H9 (cell line): ENCODE measurements at regions not wholly inside any gene's neighbourhood (a gene's known extent, or its start where the extent isn't known, plus 50 kb on each side); places are given as distances from the start of the nearest gene placed in this dataset.

Source experiments
- DNase-seq: peaks from one replicate; pipeline ENCODE4 v3.0.0-alpha.2; 2017
- H2AFZ ChIP-seq: one replicate; pipeline ENCODE4 v1.6.1; 2013; ENCODE audit warnings: mild to moderate bottlenecking, low read length, control low read depth, moderate library complexity
- H2AK5ac ChIP-seq: 2 replicates; pipeline ENCODE4 v1.6.1; 2013; ENCODE audit warnings: low read length, control low read depth, mixed read lengths; ENCODE audit not compliant: insufficient read length
- H2BK120ac ChIP-seq: one replicate; pipeline ENCODE4 v1.6.1; 2013; ENCODE audit warnings: low read depth, mild to moderate bottlenecking, low read length, control low read depth, inconsistent platforms; ENCODE audit not compliant: poor library complexity, severe bottlenecking
- H2BK12ac ChIP-seq: 2 replicates; pipeline ENCODE4 v1.6.1; 2013; ENCODE audit warnings: low read length, control low read depth, mixed read lengths, low read depth; ENCODE audit not compliant: insufficient read length
- H2BK15ac ChIP-seq: 2 replicates; pipeline ENCODE4 v1.6.1; 2013; ENCODE audit warnings: low read depth, low read length, control low read depth
- H2BK20ac ChIP-seq: one replicate; pipeline ENCODE4 v1.6.1; 2013; ENCODE audit warnings: low read depth, mild to moderate bottlenecking, low read length, control low read depth, inconsistent platforms; ENCODE audit not compliant: poor library complexity, severe bottlenecking
- H2BK5ac ChIP-seq: 2 replicates; pipeline ENCODE4 v1.6.1; 2013; ENCODE audit warnings: low read length, control low read depth, mixed read lengths; ENCODE audit not compliant: insufficient read length
- H3K14ac ChIP-seq: 2 replicates; pipeline ENCODE4 v1.6.1; 2013; ENCODE audit warnings: low read length, control low read depth; ENCODE audit not compliant: insufficient read depth
- H3K18ac ChIP-seq: 2 replicates; pipeline ENCODE4 v1.6.1; 2013; ENCODE audit warnings: low read depth, mild to moderate bottlenecking, mixed read lengths, low read length, control low read depth; ENCODE audit not compliant: insufficient read length
- H3K23ac ChIP-seq: 2 replicates; pipeline ENCODE4 v1.6.1; 2013; ENCODE audit warnings: low read length, control low read depth, mixed read lengths, low read depth; ENCODE audit not compliant: insufficient read length
- H3K23me2 ChIP-seq: 2 replicates; pipeline ENCODE4 v1.6.1; 2013; ENCODE audit warnings: low read depth, mild to moderate bottlenecking, mixed read lengths, low read length, control low read depth; ENCODE audit not compliant: insufficient read length, poor library complexity, severe bottlenecking
- H3K27ac ChIP-seq: 2 replicates; pipeline ENCODE4 v1.5.1; 2013; ENCODE audit warnings: low read length, control low read depth, mixed read lengths, low read depth; ENCODE audit not compliant: insufficient read length
- H3K27me3 ChIP-seq: 2 replicates; pipeline ENCODE4 v1.6.1; 2013; ENCODE audit warnings: low read length, control low read depth, inconsistent platforms; ENCODE audit not compliant: insufficient read depth
- H3K4ac ChIP-seq: 2 replicates; pipeline ENCODE4 v1.6.1; 2013; ENCODE audit warnings: low read depth, mild to moderate bottlenecking, control low read depth, inconsistent platforms, low read length, moderate library complexity
- H3K4me1 ChIP-seq: 2 replicates; pipeline ENCODE4 v1.6.1; 2013; ENCODE audit warnings: low read length, control low read depth, inconsistent platforms; ENCODE audit not compliant: insufficient read depth
- H3K4me2 ChIP-seq: 2 replicates; pipeline ENCODE4 v1.6.1; 2013; ENCODE audit warnings: low read length, control low read depth, mixed read lengths; ENCODE audit not compliant: insufficient read length, insufficient read depth
- H3K56ac ChIP-seq: 2 replicates; pipeline ENCODE4 v1.6.1; 2013; ENCODE audit warnings: low read depth, mild to moderate bottlenecking, mixed read lengths, low read length, control low read depth; ENCODE audit not compliant: insufficient read length
- H3K79me1 ChIP-seq: 2 replicates; pipeline ENCODE4 v1.6.1; 2013; ENCODE audit warnings: low read depth, mild to moderate bottlenecking, moderate library complexity, low read length, control low read depth, inconsistent platforms; ENCODE audit not compliant: insufficient read depth, poor library complexity, severe bottlenecking
- H3K79me2 ChIP-seq: 2 replicates; pipeline ENCODE4 v1.6.1; 2013; ENCODE audit warnings: low read length, control low read depth, inconsistent platforms; ENCODE audit not compliant: insufficient read depth
- H3K9ac ChIP-seq: 2 replicates; pipeline ENCODE4 v1.6.1; 2013; ENCODE audit warnings: low read length, control low read depth, mixed read lengths; ENCODE audit not compliant: insufficient read length; ENCODE audit errors: extremely low read depth
- H3K9me3 ChIP-seq: one replicate; pipeline ENCODE4 v1.6.1; 2013; ENCODE audit warnings: low read depth, low read length, inconsistent platforms; ENCODE audit not compliant: control insufficient read depth
- H3T11ph ChIP-seq: one replicate; pipeline ENCODE4 v1.6.1; 2013; ENCODE audit warnings: mild to moderate bottlenecking, low read length, control low read depth, inconsistent platforms
- H4K20me1 ChIP-seq: one replicate; pipeline ENCODE4 v1.6.1; 2013; ENCODE audit not compliant: control insufficient read depth, insufficient read length, insufficient read depth
- H4K5ac ChIP-seq: 2 replicates; pipeline ENCODE4 v1.6.1; 2013; ENCODE audit warnings: low read depth, mild to moderate bottlenecking, mixed read lengths, low read length, control low read depth; ENCODE audit not compliant: insufficient read length
- H4K8ac ChIP-seq: replicated peaks from 2 replicates; pipeline ENCODE4 v1.6.1; 2013; ENCODE audit warnings: low read length, control low read depth, mixed read lengths, low read depth; ENCODE audit not compliant: insufficient read length
- H4K91ac ChIP-seq: 2 replicates; pipeline ENCODE4 v1.6.1; 2013; ENCODE audit warnings: low read depth, mild to moderate bottlenecking, moderate library complexity, mixed read lengths, low read length, control low read depth; ENCODE audit not compliant: insufficient read length
- H3K27ac Mint-ChIP-seq, 3 experiments: 2 replicates in 2 of 3; 3 replicates in 1 of 3; pipeline ENCODE4 v1.8.0; 2020 to 2021; ENCODE audit warnings: mixed read lengths in 3 of 3, mild to moderate bottlenecking in 1 of 3, moderate library complexity in 1 of 3
- H3K27me3 Mint-ChIP-seq: 2 replicates; pipeline ENCODE4 v1.8.0; 2021; ENCODE audit warnings: low read depth, mild to moderate bottlenecking, moderate library complexity, mixed read lengths
- H3K36me3 Mint-ChIP-seq, 3 experiments: 2 replicates in 2 of 3; 3 replicates in 1 of 3; pipeline ENCODE4 v1.8.0; 2020 to 2021; ENCODE audit warnings: low read depth in 3 of 3, mixed read lengths in 3 of 3; ENCODE audit not compliant: insufficient read depth in 1 of 3
- H3K4me1 Mint-ChIP-seq, 2 experiments: 2 replicates each; pipeline ENCODE4 v1.8.0; 2020; ENCODE audit warnings: mixed read lengths in 2 of 2
- H3K4me3 Mint-ChIP-seq, 2 experiments: 2 replicates in 1 of 2; 3 replicates in 1 of 2; pipeline ENCODE4 v1.8.0; 2020 to 2021; ENCODE audit warnings: mild to moderate bottlenecking in 2 of 2, mixed read lengths in 2 of 2, moderate library complexity in 1 of 2
- H3K9me3 Mint-ChIP-seq, 2 experiments: 2 replicates in 1 of 2; 3 replicates in 1 of 2; pipeline ENCODE4 v1.8.0; 2020; ENCODE audit warnings: mild to moderate bottlenecking in 2 of 2, mixed read lengths in 2 of 2, moderate library complexity in 1 of 2
- WGBS: extraction: QIAGEN DNeasy Blood & Tissue Kit; methylation state at CpG from one replicate; pipeline ENCODE4 v1.1.7; 2013; ENCODE audit warnings: missing lambda C conversion rate, low lambda C conversion rate, mixed read lengths; ENCODE audit not compliant: insufficient read length; ENCODE audit errors: extremely low coverage; 5-methylcytosine and 5-hydroxymethylcytosine counted together
- TF ChIP-seq, protein P1 (sequence below): fragments of 200-600 bp; sonication (generic); conservative IDR thresholded peaks from 3 replicates; pipeline ENCODE4 v1.8.0; 2021; ENCODE audit warnings: antibody characterized with exemption, mild to moderate bottlenecking

DNA sequence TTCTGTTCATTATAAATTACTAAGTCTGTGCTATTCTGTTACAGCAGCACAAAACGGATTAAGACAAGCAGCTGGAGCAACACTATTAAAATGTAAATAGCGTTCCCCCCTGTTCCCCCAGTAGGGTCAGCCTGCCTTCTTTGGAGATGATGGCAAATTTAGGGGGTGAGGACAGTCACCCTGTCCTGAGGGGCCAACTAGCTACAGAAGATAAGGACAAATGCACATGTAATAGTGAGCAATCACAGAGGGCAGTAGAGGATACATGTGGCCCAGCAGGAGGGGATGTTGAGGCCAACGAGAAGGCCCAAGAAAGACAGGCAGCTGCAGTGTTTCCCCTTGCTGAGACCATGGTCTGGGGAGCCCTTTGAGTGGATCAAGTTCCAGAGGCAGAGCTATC, 266.7 kb upstream of the CDYL start:
- H3K23ac ChIP-seq = no peak overlapping the region
- H3K9me3 ChIP-seq = no peaks in the 10 kb centered on the region
- H4K8ac ChIP-seq = no peak overlapping the region
- no peak overlapping the region for H3K27ac ChIP-seq
- H3K56ac ChIP-seq = no peak overlapping the region
- no peak overlapping the region for H3K18ac ChIP-seq
- Mint-ChIP-seq H3K9me3 (peaks cover 6 to 14% of the 10 kb centered on the region in 2 experiments; a peak in 4 of 5 replicates), H3K27ac (no peak overlapping the region), H3K36me3 (peaks cover 7 to 21% (median 21%) of the 10 kb centered on the region in 3 experiments; a peak in 5 of 7 replicates), H3K4me1 (peaks cover 42% of the 10 kb centered on the region in 2 experiments), H3K4me3 (no peak overlapping the region), H3K27me3 (peaks cover 17% of the 10 kb centered on the region)
- H3K14ac ChIP-seq = no peak overlapping the region
- no peak overlapping the region for H2BK5ac ChIP-seq
- no peak overlapping the region for H2BK120ac ChIP-seq
- H2AFZ ChIP-seq = no peak overlapping the region
- TF ChIP-seq, protein P1, sequence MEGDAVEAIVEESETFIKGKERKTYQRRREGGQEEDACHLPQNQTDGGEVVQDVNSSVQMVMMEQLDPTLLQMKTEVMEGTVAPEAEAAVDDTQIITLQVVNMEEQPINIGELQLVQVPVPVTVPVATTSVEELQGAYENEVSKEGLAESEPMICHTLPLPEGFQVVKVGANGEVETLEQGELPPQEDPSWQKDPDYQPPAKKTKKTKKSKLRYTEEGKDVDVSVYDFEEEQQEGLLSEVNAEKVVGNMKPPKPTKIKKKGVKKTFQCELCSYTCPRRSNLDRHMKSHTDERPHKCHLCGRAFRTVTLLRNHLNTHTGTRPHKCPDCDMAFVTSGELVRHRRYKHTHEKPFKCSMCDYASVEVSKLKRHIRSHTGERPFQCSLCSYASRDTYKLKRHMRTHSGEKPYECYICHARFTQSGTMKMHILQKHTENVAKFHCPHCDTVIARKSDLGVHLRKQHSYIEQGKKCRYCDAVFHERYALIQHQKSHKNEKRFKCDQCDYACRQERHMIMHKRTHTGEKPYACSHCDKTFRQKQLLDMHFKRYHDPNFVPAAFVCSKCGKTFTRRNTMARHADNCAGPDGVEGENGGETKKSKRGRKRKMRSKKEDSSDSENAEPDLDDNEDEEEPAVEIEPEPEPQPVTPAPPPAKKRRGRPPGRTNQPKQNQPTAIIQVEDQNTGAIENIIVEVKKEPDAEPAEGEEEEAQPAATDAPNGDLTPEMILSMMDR = no peak
- no peak overlapping the region for H3K4ac ChIP-seq
- H3K4me1 ChIP-seq = peaks cover 5% of the 10 kb centered on the region
- no peaks in the 10 kb centered on the region for H3K79me1 ChIP-seq
- no peak overlapping the region for H4K5ac ChIP-seq
- no peaks in the 10 kb centered on the region for H3K79me2 ChIP-seq
- H2BK20ac ChIP-seq = no peak overlapping the region
- no peak overlapping the region for H4K91ac ChIP-seq
- no peak overlapping the region for H2BK12ac ChIP-seq
- no peaks in the 10 kb centered on the region for H4K20me1 ChIP-seq
- WGBS = no CpG with 5 or more reads among the region's 3 CpGs
- no peaks in the 10 kb centered on the region for H3K23me2 ChIP-seq
- H3K27me3 ChIP-seq = no peaks in the 10 kb centered on the region
- H3K9ac ChIP-seq = no peak overlapping the region
- H2BK15ac ChIP-seq = no peak overlapping the region
- H3T11ph ChIP-seq = no peak overlapping the region
- no peak overlapping the region for H2AK5ac ChIP-seq
- H3K4me2 ChIP-seq = no peak overlapping the region
- no peak for DNase-seq
